ENCODE measurements at regions not wholly inside any gene's neighbourhood (a gene's known extent, or its start where the extent isn't known, plus 50 kb on each side); places are given as distances from the start of the nearest gene placed in this dataset.

DNA sequence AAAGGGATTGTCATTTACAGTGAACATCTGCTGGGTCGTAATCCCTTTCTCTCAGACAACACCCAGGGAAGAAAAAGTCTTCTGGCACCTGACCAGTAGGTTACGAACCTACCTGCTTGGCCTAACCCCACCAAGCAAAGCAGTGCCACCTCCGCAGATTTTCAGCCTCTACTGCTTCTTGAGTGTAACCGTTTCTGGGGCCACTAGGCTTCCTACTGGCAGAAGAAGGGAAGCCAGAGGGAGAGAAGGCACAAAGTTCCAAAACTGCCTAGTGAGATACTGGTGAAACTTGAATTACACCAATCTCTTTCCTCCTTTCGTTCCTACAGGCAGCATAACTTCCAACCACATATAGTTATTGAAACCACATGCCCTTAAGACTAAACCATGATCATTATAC is 383.6 kb downstream of the BCAT1 start:
- CTCF ChIA-PET, result no interaction called here
- DNase-seq (ENCODE audit: extremely low spot score), result no peak
- POLR2A ChIA-PET, result no interaction called here
- TF ChIP-seq ARNT (IDR thresholded peaks at IDR 0.05) (no peak), L3MBTL2 (conservative IDR thresholded peaks at IDR 0.05) (no peak), FOXK2 (IDR thresholded peaks at IDR 0.05) (no peak), SUZ12 (IDR thresholded peaks at IDR 0.05) (no peak), NFRKB (IDR thresholded peaks at IDR 0.05) (no peak), FOXA1 (IDR thresholded peaks at IDR 0.05) (no peak), SP1 (IDR thresholded peaks at IDR 0.05) (no peak), HDGF (IDR thresholded peaks at IDR 0.05; ENCODE audit: borderline replicate concordance) (no peak), ZNF384 (IDR thresholded peaks at IDR 0.05) (no peak), CTBP1 (IDR thresholded peaks at IDR 0.05; ENCODE audit: borderline replicate concordance) (no peak), BHLHE40 (IDR thresholded peaks at IDR 0.05; ENCODE audit: borderline replicate concordance) (no peak), LEF1 (IDR thresholded peaks at IDR 0.05; ENCODE audit: borderline replicate concordance) (no peak), ELF4 (IDR thresholded peaks at IDR 0.05) (no peak), FOXM1 (IDR thresholded peaks at IDR 0.05; ENCODE audit: borderline replicate concordance) (no peak), TARDBP (IDR thresholded peaks at IDR 0.05) (no peak)
- TF ChIP-seq, protein P1, sequence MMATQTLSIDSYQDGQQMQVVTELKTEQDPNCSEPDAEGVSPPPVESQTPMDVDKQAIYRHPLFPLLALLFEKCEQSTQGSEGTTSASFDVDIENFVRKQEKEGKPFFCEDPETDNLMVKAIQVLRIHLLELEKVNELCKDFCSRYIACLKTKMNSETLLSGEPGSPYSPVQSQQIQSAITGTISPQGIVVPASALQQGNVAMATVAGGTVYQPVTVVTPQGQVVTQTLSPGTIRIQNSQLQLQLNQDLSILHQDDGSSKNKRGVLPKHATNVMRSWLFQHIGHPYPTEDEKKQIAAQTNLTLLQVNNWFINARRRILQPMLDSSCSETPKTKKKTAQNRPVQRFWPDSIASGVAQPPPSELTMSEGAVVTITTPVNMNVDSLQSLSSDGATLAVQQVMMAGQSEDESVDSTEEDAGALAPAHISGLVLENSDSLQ (IDR thresholded peaks at IDR 0.05), result no peak

DNA sequence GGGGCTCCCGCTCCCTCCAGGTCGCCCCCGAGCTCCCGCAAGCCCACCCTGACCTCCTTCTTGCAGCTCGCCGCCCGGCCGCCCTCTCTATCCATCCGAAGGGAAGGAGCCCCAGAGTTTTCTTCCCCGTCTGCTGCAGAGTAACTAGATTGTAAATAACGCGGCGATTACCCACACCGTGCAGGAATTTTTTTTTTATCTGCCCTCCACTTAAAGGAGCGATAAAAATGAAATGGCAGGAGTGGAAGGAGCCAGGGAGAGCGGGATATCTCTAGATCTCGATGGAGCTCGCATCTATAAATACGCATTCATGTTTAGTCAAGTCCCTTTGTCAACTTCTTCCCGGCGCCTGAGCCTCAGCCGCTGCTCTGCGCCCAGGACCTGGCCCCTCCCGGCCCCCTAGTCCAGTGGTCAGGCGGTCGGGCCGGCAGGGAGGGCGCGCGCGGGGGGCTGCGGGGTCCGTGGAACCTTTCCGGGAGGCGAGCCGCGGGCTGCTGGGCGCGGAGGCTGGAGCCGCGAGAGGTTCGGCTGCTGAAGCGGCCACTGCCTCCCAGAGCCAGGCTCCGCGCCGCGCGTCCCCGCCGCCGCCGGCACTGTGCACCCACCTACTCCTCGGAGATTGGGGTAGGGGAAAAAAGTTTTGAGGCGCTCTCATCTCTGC is 386.0 kb downstream of the BCAT1 start:
- CTCF ChIA-PET, result interaction anchor here (0.6 to 0.8 kb wide), 2 partner anchors 120 to 1330 kb away, joined by 3 read pairs; no protein-coding TSS in a partner anchor
- POLR2A ChIA-PET, result interaction anchor here (1.4 to 3.4 kb wide), 3 partner anchors 11 to 185 kb away, joined by 4 to 15 read pairs (median 7); no protein-coding TSS in a partner anchor
- peak; percentile 45 for DNase-seq (ENCODE audit: extremely low spot score)
- TF ChIP-seq SP1 (IDR thresholded peaks at IDR 0.05) (no peak), NFRKB (IDR thresholded peaks at IDR 0.05) (no peak), FOXA1 (IDR thresholded peaks at IDR 0.05) (no peak), BHLHE40 (IDR thresholded peaks at IDR 0.05; ENCODE audit: borderline replicate concordance) (no peak), FOXM1 (IDR thresholded peaks at IDR 0.05; ENCODE audit: borderline replicate concordance) (no peak), TARDBP (IDR thresholded peaks at IDR 0.05) (no peak), SUZ12 (IDR thresholded peaks at IDR 0.05) (no peak), ELF4 (IDR thresholded peaks at IDR 0.05) (no peak)
- TF ChIP-seq, protein P1 (IDR thresholded peaks at IDR 0.05), result no peak

GRCh38 chr12:24561882-24562770 is 386.8 kb downstream of the BCAT1 start:
- DNase-seq (ENCODE audit: extremely low spot score), result peak; percentile 61
- TF ChIP-seq BHLHE40 (IDR thresholded peaks at IDR 0.05; ENCODE audit: borderline replicate concordance) (no peak), L3MBTL2 (conservative IDR thresholded peaks at IDR 0.05) (no peak; the same call in 1 of the 2 replicates), ELF4 (IDR thresholded peaks at IDR 0.05) (no peak), CTBP1 (IDR thresholded peaks at IDR 0.05; ENCODE audit: borderline replicate concordance) (0 out of 2 replicates have a peak, but pooled peaks have one; percentile 14), ARNT (IDR thresholded peaks at IDR 0.05) (no peak), ZNF384 (IDR thresholded peaks at IDR 0.05) (no peak), FOXA1 (IDR thresholded peaks at IDR 0.05) (no peak), SP1 (IDR thresholded peaks at IDR 0.05) (no peak), FOXM1 (IDR thresholded peaks at IDR 0.05; ENCODE audit: borderline replicate concordance) (no peak), HDGF (IDR thresholded peaks at IDR 0.05; ENCODE audit: borderline replicate concordance) (no peak), TARDBP (IDR thresholded peaks at IDR 0.05) (peak; percentile 33; the same call in 1 of the 2 replicates), LEF1 (IDR thresholded peaks at IDR 0.05; ENCODE audit: borderline replicate concordance) (no peak), SUZ12 (IDR thresholded peaks at IDR 0.05) (no peak), FOXK2 (IDR thresholded peaks at IDR 0.05) (no peak), NFRKB (IDR thresholded peaks at IDR 0.05) (no peak)
- TF ChIP-seq, protein P1 (IDR thresholded peaks at IDR 0.05), result peak; percentile 62; the same call in 1 of the 2 replicates
- ChIA-PET POLR2A (interaction anchor here (0.7 to 3.4 kb wide), 7 partner anchors 11 to 872 kb away, joined by 3 to 15 read pairs (median 3); no protein-coding TSS in a partner anchor), CTCF (no interaction called here)

DNA sequence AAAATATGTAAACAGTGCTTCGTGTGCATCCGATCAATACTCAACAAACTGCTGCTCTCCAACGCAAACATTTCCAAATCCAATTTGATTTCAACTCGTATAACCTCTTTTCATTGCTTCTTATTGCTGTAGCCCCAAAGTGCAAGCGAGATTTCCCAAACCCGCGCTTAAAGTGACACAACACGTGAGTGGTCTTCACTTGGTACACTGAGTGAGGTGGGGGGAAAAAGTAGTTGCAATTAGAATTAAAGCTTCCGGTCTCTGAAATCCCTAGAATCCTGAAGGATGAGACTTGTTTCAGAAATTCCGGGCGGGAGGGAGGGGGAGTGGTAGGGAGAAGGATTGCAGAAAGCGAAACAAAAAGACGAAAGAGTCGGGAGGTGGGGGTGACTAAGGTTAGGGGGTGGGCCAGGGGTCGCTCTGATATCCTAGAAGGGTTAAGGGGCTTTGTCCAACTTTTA is 387.5 kb downstream of the BCAT1 start:
- POLR2A ChIA-PET, result interaction anchor here (0.7 to 3.4 kb wide), 6 partner anchors 24 to 873 kb away, joined by 3 to 15 read pairs (median 3); no protein-coding TSS in a partner anchor
- TF ChIP-seq SP1 (IDR thresholded peaks at IDR 0.05) (no peak), L3MBTL2 (conservative IDR thresholded peaks at IDR 0.05) (peak; percentile 80)
- peak; percentile 28 for DNase-seq (ENCODE audit: extremely low spot score)
- CTCF ChIA-PET, result no interaction called here

- POLR2A ChIA-PET, result no interaction called here
- no peak for TF ChIP-seq L3MBTL2 (conservative IDR thresholded peaks at IDR 0.05)
- no peak for TF ChIP-seq FOXM1 (IDR thresholded peaks at IDR 0.05; ENCODE audit: borderline replicate concordance)
- TF ChIP-seq SUZ12 (IDR thresholded peaks at IDR 0.05), result no peak
- TF ChIP-seq ELF4 (IDR thresholded peaks at IDR 0.05), result no peak
- TF ChIP-seq HDGF (IDR thresholded peaks at IDR 0.05; ENCODE audit: borderline replicate concordance), result no peak
- TF ChIP-seq LEF1 (IDR thresholded peaks at IDR 0.05; ENCODE audit: borderline replicate concordance), result no peak
- no peak for TF ChIP-seq FOXA1 (IDR thresholded peaks at IDR 0.05)
- no peak for TF ChIP-seq ZNF384 (IDR thresholded peaks at IDR 0.05)
- TF ChIP-seq TARDBP (IDR thresholded peaks at IDR 0.05), result no peak
- TF ChIP-seq NFRKB (IDR thresholded peaks at IDR 0.05), result no peak
- no peak for TF ChIP-seq ARNT (IDR thresholded peaks at IDR 0.05)
- no peak for TF ChIP-seq SP1 (IDR thresholded peaks at IDR 0.05)
- TF ChIP-seq, protein P1 (IDR thresholded peaks at IDR 0.05), result no peak
- TF ChIP-seq BHLHE40 (IDR thresholded peaks at IDR 0.05; ENCODE audit: borderline replicate concordance), result no peak
- TF ChIP-seq FOXK2 (IDR thresholded peaks at IDR 0.05), result no peak
- no peak for TF ChIP-seq CTBP1 (IDR thresholded peaks at IDR 0.05; ENCODE audit: borderline replicate concordance)
- CTCF ChIA-PET, result no interaction called here
- no peak for DNase-seq (ENCODE audit: extremely low spot score)
Measured at GRCh38 chr12:24560831-24561271, 388.1 kb downstream of the BCAT1 start.
